K562 (cell line): ENCODE measurements at regions not wholly inside any gene's neighbourhood (a gene's known extent, or its start where the extent isn't known, plus 50 kb on each side); places are given as distances from the start of the nearest gene placed in this dataset.

Source experiments
- ATAC-seq: fragments of 200-7000 bp; cut with Tn5 transposase; 3 replicates; pipeline ENCODE4 v1.9.1; 2020; ENCODE audit warnings: moderate library complexity
- BruUV-seq: library from RNA; stranded (reverse); fragments of 400-500 nt; replicated peaks from 2 replicates; lab custom pipeline; 2021; lab: Mats Ljungman, UMichigan
- CTCF ChIA-PET: fragments of 300-600 bp; formaldehyde crosslinking; extraction: SDS; loops from one replicate; lab custom pipeline; 2021; ENCODE audit warnings: low intra/inter-chr PET ratio; lab: Yijun Ruan, JAX
- POLR2A ChIA-PET: fragments of 300-600, 350-650 bp; sonication (Branson Sonifier 250); formaldehyde crosslinking; extraction: SDS; loops from one replicate; lab custom pipeline; 2021; ENCODE audit warnings: antibody characterized with exemption, inconsistent platforms; lab: Yijun Ruan, JAX
- DNase-seq, 4 experiments: peaks; one replicate each; pipeline versions ENCODE4 v3.0.0 to v3.0.0-alpha.2; 2011 to 2018; ENCODE audit warnings: low spot score in 3 of 4, mixed read lengths in 3 of 4; ENCODE audit errors: extremely low read depth in 1 of 4
- FAIRE-seq: peaks from 2 replicates; lab custom pipeline; 2011; peaks lifted over from hg19 to GRCh38; lab: Jason Lieb, UNC
- H2AFZ ChIP-seq: 2 replicates; pipeline ENCODE4 v1.6.0; 2011; ENCODE audit warnings: low read depth, low read length, control low read depth, inconsistent platforms
- H3K27ac ChIP-seq: fragments of 200-600 bp; 3 replicates; pipeline ENCODE4 v1.8.0; 2011; ENCODE audit warnings: low read depth, mild to moderate bottlenecking, control low read depth, inconsistent platforms, low read length, moderate library complexity, mixed read lengths; ENCODE audit errors: extremely low read depth
- H3K27me3 ChIP-seq, 2 experiments: fragments of 300-600 bp in 1 of 2; 2 replicates in 1 of 2; 3 replicates in 1 of 2; pipeline versions ENCODE4 v1.6.0 to v1.8.0; 2011; ENCODE audit warnings: inconsistent platforms in 2 of 2, low read length in 2 of 2, mild to moderate bottlenecking in 1 of 2, mixed read lengths in 1 of 2, moderate library complexity in 1 of 2; ENCODE audit not compliant: control insufficient read depth in 2 of 2, insufficient read depth in 2 of 2
- H3K36me3 ChIP-seq: fragments of 300-600 bp; 3 replicates; pipeline ENCODE4 v1.8.0; 2011; ENCODE audit warnings: mild to moderate bottlenecking, low read length, inconsistent platforms; ENCODE audit not compliant: control insufficient read depth, insufficient read depth
- H3K4me1 ChIP-seq, 2 experiments: fragments of 200-600 bp in 1 of 2; replicated peaks in 1 of 2; 2 replicates in 1 of 2; 3 replicates in 1 of 2; pipeline versions ENCODE4 v1.5.1 to v1.8.0; 2011; ENCODE audit warnings: inconsistent platforms in 2 of 2, low read length in 2 of 2, mild to moderate bottlenecking in 1 of 2, mixed read lengths in 1 of 2, moderate library complexity in 1 of 2; ENCODE audit not compliant: control insufficient read depth in 2 of 2, insufficient read depth in 2 of 2
- H3K4me2 ChIP-seq: 2 replicates; pipeline ENCODE4 v1.6.1; 2011; ENCODE audit warnings: low read length, control low read depth, inconsistent platforms, mixed read lengths; ENCODE audit not compliant: insufficient read depth
- H3K4me3 ChIP-seq: fragments of 200-600 bp; sonication (generic), shearing (Covaris generic); 2 replicates; pipeline ENCODE4 v1.5.1; 2016; ENCODE audit warnings: control low read depth, inconsistent platforms
- H3K79me2 ChIP-seq: fragments of 200-600 bp; 3 replicates; pipeline ENCODE4 v1.8.0; 2011; ENCODE audit warnings: low read length, inconsistent platforms; ENCODE audit not compliant: control insufficient read depth, insufficient read depth
- H3K9ac ChIP-seq, 2 experiments: 2 replicates each; pipeline versions ENCODE4 v1.6.0 to v1.6.1; 2011; ENCODE audit warnings: low read depth in 2 of 2, low read length in 2 of 2, control low read depth in 1 of 2, inconsistent platforms in 1 of 2, mild to moderate bottlenecking in 1 of 2, mixed read lengths in 1 of 2; ENCODE audit not compliant: insufficient read depth in 1 of 2
- H3K9me1 ChIP-seq: one replicate; pipeline ENCODE4 v1.6.0; 2011; ENCODE audit warnings: inconsistent platforms, mild to moderate bottlenecking, low read length, moderate library complexity; ENCODE audit not compliant: control insufficient read depth, insufficient read depth
- H3K9me3 ChIP-seq: replicated peaks from 2 replicates; pipeline ENCODE4 v1.5.1; 2011; ENCODE audit warnings: low read depth, low read length, inconsistent platforms; ENCODE audit not compliant: control insufficient read depth, insufficient read depth
- H4K20me1 ChIP-seq: replicated peaks from 2 replicates; pipeline ENCODE4 v1.6.1; 2011; ENCODE audit warnings: low read length, inconsistent platforms, mixed read lengths; ENCODE audit not compliant: control insufficient read depth, insufficient read depth
- ARID1B ChIP-seq: fragments of 450-650 bp; IDR thresholded peaks from 2 replicates; pipeline ENCODE4 v1.6.1; 2016; ENCODE audit warnings: antibody characterized with exemption, mild to moderate bottlenecking, inconsistent platforms
- ATF1 ChIP-seq, 2 experiments: fragments of 450-650 bp in 1 of 2; IDR thresholded peaks; 2 replicates each; pipeline ENCODE4 v1.6.1; 2016; ENCODE audit warnings: missing compliant biosample characterization in 1 of 2, missing genetic modification characterization in 1 of 2
- CBFA2T2 ChIP-seq: fragments of 450-650 bp; conservative IDR thresholded peaks from 2 replicates; pipeline ENCODE4 v1.6.1; 2017; ENCODE audit warnings: mild to moderate bottlenecking
- CBFA2T3 ChIP-seq: fragments of 450-650 bp; IDR thresholded peaks from 2 replicates; pipeline ENCODE4 v1.6.1; 2017
- DPF2 ChIP-seq: fragments of 450-650 bp; IDR thresholded peaks from 2 replicates; pipeline ENCODE4 v1.6.1; 2016
- FOXJ2 ChIP-seq: fragments of 200-800 bp; sonication (Bioruptor generic); IDR thresholded peaks from 2 replicates; pipeline ENCODE4 v1.6.1; 2016; ENCODE audit warnings: missing genetic modification characterization, missing compliant biosample characterization
- FOXK1 ChIP-seq: sonication (generic); formaldehyde crosslinking; IDR thresholded peaks from 2 replicates; pipeline ENCODE4 v1.8.0; 2022; ENCODE audit warnings: missing genetic modification reagents, mild to moderate bottlenecking, borderline replicate concordance
- GATAD2A ChIP-seq: fragments of 450-650 bp; IDR thresholded peaks from 2 replicates; pipeline ENCODE4 v1.6.1; 2017
- KLF1 ChIP-seq: fragments of 450-650 bp; IDR thresholded peaks from 2 replicates; pipeline ENCODE4 v1.6.1; 2016; ENCODE audit warnings: missing genetic modification characterization, missing compliant biosample characterization
- MTA2 ChIP-seq: fragments of 450-650 bp; IDR thresholded peaks from 2 replicates; pipeline ENCODE4 v1.6.1; 2016; ENCODE audit warnings: low read depth
- NCOR1 ChIP-seq: fragments of 450-650 bp; IDR thresholded peaks from 2 replicates; pipeline ENCODE4 v1.6.1; 2016; ENCODE audit warnings: mild to moderate bottlenecking, moderate library complexity
- POLR2AphosphoS5 ChIP-seq: IDR thresholded peaks from 2 replicates; pipeline ENCODE4 v1.6.1; 2011; ENCODE audit warnings: mild to moderate bottlenecking, low read depth, low read length, moderate library complexity; ENCODE audit not compliant: control insufficient read depth, insufficient read depth
- SMARCA4 ChIP-seq: fragments of 450-650 bp; IDR thresholded peaks from 2 replicates; pipeline ENCODE4 v1.6.1; 2016
- STAT5A ChIP-seq: IDR thresholded peaks from 2 replicates; pipeline ENCODE4 v1.6.1; 2012; ENCODE audit warnings: low read length, inconsistent platforms, borderline replicate concordance
- TAL1 ChIP-seq: fragments of 450-650 bp; IDR thresholded peaks from 2 replicates; pipeline ENCODE4 v1.6.1; 2016; ENCODE audit warnings: mild to moderate bottlenecking
- TCF3 ChIP-seq: sonication (generic); formaldehyde crosslinking; IDR thresholded peaks from 2 replicates; pipeline ENCODE4 v1.4.0; 2020; ENCODE audit warnings: mild to moderate bottlenecking, missing genetic modification reagents
- TEAD4 ChIP-seq, 2 experiments: sonication (generic) in 1 of 2; formaldehyde crosslinking in 1 of 2; IDR thresholded peaks; 2 replicates each; pipeline versions ENCODE4 v1.6.1 to v1.8.0; 2012 to 2022; ENCODE audit warnings: borderline replicate concordance in 1 of 2, inconsistent platforms in 1 of 2, low read length in 1 of 2, mild to moderate bottlenecking in 1 of 2, missing genetic modification reagents in 1 of 2
- ZNF263 ChIP-seq: sonication (generic); formaldehyde crosslinking; IDR thresholded peaks from 2 replicates; pipeline ENCODE4 v1.8.0; 2022; ENCODE audit warnings: mild to moderate bottlenecking, missing genetic modification reagents, borderline replicate concordance
- WGBS: fragments of 100-300 bp; shearing (Covaris generic); methylation state at CpG from one replicate; pipeline ENCODE4 v1.1.6; 2016; ENCODE audit warnings: low coverage, mixed read lengths; ENCODE audit not compliant: insufficient coverage; ENCODE audit errors: missing lambda C conversion rate; 5-methylcytosine and 5-hydroxymethylcytosine counted together
- in situ Hi-C: fragments of 300-500 bp; cut with MboI; formaldehyde crosslinking; loops from 4 replicates; pipeline ENCODE4 v1.15.0; 2018; ENCODE audit warnings: inconsistent platforms, mixed read lengths
- intact Hi-C: fragments of 100-400 bp; cut with micrococcal nuclease; formaldehyde crosslinking; loops from 2 replicates; pipeline ENCODE4 v1.14.2; 2022
- TF ChIP-seq, protein P1 (sequence below), 2 experiments: IDR thresholded peaks; 2 replicates each; pipeline ENCODE4 v1.6.1; 2011; ENCODE audit warnings: borderline replicate concordance in 1 of 2, control low read depth in 1 of 2, low read depth in 1 of 2, low read length in 1 of 2, mild to moderate bottlenecking in 1 of 2, mixed read lengths in 1 of 2, moderate library complexity in 1 of 2; ENCODE audit not compliant: insufficient read depth in 1 of 2, insufficient read length in 1 of 2, poor library complexity in 1 of 2, severe bottlenecking in 1 of 2; ENCODE audit errors: extremely low read depth in 1 of 2

DNA sequence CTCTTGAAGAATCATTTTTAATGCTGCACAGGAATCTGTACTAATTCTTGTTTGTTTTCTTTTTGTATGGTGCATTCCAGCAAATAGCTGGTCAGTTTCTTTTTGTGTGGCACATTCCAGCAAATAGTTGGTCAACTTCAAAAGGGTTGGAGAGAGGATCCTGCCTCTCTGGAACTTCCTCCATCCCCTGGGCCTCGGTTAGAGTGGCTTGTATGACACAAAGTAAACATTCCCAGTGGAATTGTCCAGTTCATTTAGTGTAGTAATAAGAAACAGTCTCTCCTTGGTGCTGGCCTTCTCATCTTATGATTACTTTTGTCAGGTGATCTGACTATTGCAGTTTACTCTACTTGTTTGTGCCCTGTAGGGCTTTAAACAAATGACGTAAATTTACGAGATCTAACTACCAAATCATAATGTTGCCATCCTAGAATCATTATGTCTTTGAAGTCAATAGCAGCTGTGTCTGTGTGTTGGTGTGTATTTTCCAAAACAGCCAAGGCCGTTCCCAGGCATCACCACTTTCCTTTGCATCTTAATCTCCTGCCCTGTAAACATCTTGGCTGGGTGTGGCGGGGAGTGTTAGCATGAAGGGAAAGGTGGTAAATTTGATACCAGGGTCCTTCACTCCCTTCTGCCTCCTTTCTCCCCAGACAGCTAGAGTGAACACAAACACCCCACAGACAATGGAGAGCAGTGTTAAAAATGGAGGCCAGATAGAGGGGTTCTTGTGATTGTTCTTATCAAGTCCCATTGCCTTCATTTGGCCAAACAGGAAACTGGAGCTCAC, 77.9 kb downstream of the CDC7 start:
- no peaks in the 10 kb centered on the region for H4K20me1 ChIP-seq
- WGBS: 39% methylated on average over 5 of the region's 5 CpGs
- peak overlapping the region; percentile 80 for H2AFZ ChIP-seq
- no peak overlapping the region for H3K9ac ChIP-seq
- in situ Hi-C loops (no loop called here), intact Hi-C loops (no loop called here)
- ChIA-PET CTCF (no interaction called here), POLR2A (interaction anchor here (0.7 to 2.2 kb wide), 3 partner anchors 11 to 24 kb away, joined by 4 to 6 read pairs (median 4); no protein-coding TSS in a partner anchor)
- peak; percentile 67 for ATAC-seq
- no peak overlapping the region for H3K4me3 ChIP-seq
- peak overlapping the region; percentile 22; the same call in 1 of the 2 replicates for H3K4me2 ChIP-seq
- peak; percentile 56 for FAIRE-seq
- no peaks in the 10 kb centered on the region for H3K79me2 ChIP-seq
- no TSS peak for BruUV-seq
- H3K9me1 ChIP-seq: no peaks in the 10 kb centered on the region
- H3K27me3 ChIP-seq: no peaks in the 10 kb centered on the region
- H3K36me3 ChIP-seq: no peaks in the 10 kb centered on the region
- peaks cover 0 to 12% of the 10 kb centered on the region in 2 experiments; a peak in 2 of 5 replicates for H3K4me1 ChIP-seq
- peak; percentile 44 to 58 (median 50) for DNase-seq
- no peak overlapping the region; the same call in 2 of the 3 replicates for H3K27ac ChIP-seq
- H3K9me3 ChIP-seq: no peaks in the 10 kb centered on the region
- TF ChIP-seq POLR2AphosphoS5 (peak; percentile 55; the same call in 1 of the 2 replicates), FOXK1 (CRISPR knock-in tag) (no peak), ZNF263 (CRISPR knock-in tag) (no peak), ATF1 (CRISPR knock-in tag; IDR thresholded peaks at IDR 0.05) (no peak), ATF1 (tag; IDR thresholded peaks at IDR 0.05) (no peak), SMARCA4 (0 out of 2 replicates have a peak, but pooled peaks have one; percentile 15), FOXJ2 (peak; percentile 47; the same call in 1 of the 2 replicates), TCF3 (CRISPR knock-in tag) (peak; percentile 58; the same call in 1 of the 2 replicates), GATAD2A (no peak), TEAD4 (IDR thresholded peaks at IDR 0.05; ENCODE audit: low read length) (peak; percentile 38; the same call in 1 of the 2 replicates), TEAD4 (CRISPR knock-in tag; IDR thresholded peaks at IDR 0.05; ENCODE audit: borderline replicate concordance) (no peak), CBFA2T2 (peak; percentile 65), CBFA2T3 (peak; percentile 82), TAL1 (peak; percentile 59; the same call in 1 of the 2 replicates), DPF2 (0 out of 2 replicates have a peak, but pooled peaks have one; percentile 18), KLF1 (tag) (0 out of 2 replicates have a peak, but pooled peaks have one; percentile 45), STAT5A (peak; percentile 17; the same call in 1 of the 2 replicates), MTA2 (0 out of 2 replicates have a peak, but pooled peaks have one; percentile 18), NCOR1 (peak; percentile 66), ARID1B (peak; percentile 56)
- TF ChIP-seq, protein P1, sequence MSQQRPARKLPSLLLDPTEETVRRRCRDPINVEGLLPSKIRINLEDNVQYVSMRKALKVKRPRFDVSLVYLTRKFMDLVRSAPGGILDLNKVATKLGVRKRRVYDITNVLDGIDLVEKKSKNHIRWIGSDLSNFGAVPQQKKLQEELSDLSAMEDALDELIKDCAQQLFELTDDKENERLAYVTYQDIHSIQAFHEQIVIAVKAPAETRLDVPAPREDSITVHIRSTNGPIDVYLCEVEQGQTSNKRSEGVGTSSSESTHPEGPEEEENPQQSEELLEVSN (IDR thresholded peaks at IDR 0.05; ENCODE audit: borderline replicate concordance in 1 of 2, extremely low read depth in 1 of 2, insufficient read depth in 1 of 2, insufficient read length in 1 of 2, low read depth in 1 of 2, low read length in 1 of 2, poor library complexity in 1 of 2, severe bottlenecking in 1 of 2): no peak
